ENCODE measurements at regions not wholly inside any gene's neighbourhood (a gene's known extent, or its start where the extent isn't known, plus 50 kb on each side); places are given as distances from the start of the nearest gene placed in this dataset.

GRCh38 chr20:3339571-3339970 is 67.9 kb downstream of the DNAAF9 start:
- TF ChIP-seq, protein P1, sequence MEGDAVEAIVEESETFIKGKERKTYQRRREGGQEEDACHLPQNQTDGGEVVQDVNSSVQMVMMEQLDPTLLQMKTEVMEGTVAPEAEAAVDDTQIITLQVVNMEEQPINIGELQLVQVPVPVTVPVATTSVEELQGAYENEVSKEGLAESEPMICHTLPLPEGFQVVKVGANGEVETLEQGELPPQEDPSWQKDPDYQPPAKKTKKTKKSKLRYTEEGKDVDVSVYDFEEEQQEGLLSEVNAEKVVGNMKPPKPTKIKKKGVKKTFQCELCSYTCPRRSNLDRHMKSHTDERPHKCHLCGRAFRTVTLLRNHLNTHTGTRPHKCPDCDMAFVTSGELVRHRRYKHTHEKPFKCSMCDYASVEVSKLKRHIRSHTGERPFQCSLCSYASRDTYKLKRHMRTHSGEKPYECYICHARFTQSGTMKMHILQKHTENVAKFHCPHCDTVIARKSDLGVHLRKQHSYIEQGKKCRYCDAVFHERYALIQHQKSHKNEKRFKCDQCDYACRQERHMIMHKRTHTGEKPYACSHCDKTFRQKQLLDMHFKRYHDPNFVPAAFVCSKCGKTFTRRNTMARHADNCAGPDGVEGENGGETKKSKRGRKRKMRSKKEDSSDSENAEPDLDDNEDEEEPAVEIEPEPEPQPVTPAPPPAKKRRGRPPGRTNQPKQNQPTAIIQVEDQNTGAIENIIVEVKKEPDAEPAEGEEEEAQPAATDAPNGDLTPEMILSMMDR (IDR thresholded peaks at IDR 0.05) = no peak
- ATAC-seq (ENCODE audit: low FRiP score) (no peak), DNase-seq (ENCODE audit: low spot score) (no peak)

DNA sequence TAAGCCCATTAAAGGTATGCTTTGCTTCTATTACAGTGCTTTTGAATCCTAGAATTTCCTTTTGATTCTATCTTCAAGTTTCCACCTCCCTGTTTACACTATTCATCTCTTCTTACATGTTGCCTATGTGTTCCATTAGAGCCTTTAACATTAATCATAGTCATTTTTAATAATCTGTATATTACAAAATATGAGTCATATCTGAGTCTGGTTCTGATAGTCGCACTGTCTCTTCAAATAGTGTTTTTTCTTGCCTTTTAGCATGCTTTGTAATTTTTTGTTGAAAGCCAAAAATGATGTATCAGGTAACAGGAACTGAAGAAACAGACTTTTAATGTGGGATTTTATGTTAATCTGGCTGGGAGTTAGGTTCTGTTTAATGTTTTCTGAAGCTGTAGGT is 68.4 kb downstream of the DNAAF9 start:
- DNase-seq (ENCODE audit: low spot score) (no peak), ATAC-seq (ENCODE audit: low FRiP score) (no peak)
- TF ChIP-seq, protein P1 (IDR thresholded peaks at IDR 0.05) = no peak

GRCh38 chr20:3334156-3334943 is 73.1 kb downstream of the DNAAF9 start:
- ATAC-seq (ENCODE audit: low FRiP score) = no peak
- DNase-seq (ENCODE audit: low spot score) = no peak
- TF ChIP-seq, protein P1 (IDR thresholded peaks at IDR 0.05) = no peak

DNA sequence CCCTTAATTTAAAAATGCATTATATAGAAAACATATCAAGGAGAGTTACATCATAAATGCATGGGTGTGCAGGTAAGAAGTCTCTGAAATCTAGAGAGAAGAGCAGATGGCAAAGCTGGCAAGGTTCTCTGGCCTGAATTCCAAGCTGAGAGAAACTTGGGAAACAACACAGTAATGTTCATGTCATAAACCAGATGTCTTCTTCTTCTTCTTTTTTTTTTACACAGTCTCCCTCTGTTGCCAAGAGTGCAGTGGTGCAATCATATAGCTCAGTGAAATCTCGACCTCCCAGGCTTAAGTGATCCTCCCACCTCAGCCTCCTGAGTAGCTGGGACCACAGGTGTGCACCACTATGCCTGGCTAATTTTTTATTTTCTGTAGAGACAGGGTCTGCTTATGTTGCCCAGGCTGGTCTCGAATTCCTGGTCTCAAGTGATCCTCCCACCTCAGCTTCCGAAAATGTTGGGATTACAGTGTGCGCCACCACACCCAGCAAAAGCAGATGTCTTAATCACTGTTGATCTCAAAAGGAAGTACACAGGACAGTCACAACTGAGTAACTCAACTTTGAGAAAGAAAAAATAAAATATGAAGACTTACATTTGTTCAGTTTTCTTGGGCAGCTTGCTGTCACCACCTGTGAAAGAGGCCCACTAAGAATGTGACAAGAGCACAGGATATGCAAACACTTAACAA is 77.3 kb downstream of the DNAAF9 start:
- no peak for DNase-seq (ENCODE audit: low spot score)
- TF ChIP-seq, protein P1 (IDR thresholded peaks at IDR 0.05) = no peak
- ATAC-seq (ENCODE audit: low FRiP score) = peak; percentile 25

DNA sequence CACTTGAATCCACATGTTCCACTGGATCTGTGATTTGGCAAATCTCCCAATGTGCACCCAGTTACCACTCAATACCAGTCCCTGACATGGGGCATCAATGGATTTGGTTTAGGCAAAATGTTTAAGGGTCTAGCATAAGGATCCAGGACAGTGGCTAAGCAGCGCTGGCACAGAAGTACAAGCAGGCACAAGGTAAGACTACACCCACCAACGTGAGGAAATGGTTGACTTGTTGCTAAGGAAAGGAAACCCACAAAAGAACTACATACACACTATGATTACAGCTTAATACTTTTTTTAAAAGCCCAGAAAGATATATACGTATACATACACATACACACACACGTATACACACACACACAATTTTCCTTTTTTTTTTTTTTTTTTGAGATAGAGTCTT is 79.0 kb downstream of the DNAAF9 start:
- DNase-seq (ENCODE audit: low spot score) = no peak
- TF ChIP-seq, protein P1 (IDR thresholded peaks at IDR 0.05) = no peak
- ATAC-seq (ENCODE audit: low FRiP score) = no peak

DNA sequence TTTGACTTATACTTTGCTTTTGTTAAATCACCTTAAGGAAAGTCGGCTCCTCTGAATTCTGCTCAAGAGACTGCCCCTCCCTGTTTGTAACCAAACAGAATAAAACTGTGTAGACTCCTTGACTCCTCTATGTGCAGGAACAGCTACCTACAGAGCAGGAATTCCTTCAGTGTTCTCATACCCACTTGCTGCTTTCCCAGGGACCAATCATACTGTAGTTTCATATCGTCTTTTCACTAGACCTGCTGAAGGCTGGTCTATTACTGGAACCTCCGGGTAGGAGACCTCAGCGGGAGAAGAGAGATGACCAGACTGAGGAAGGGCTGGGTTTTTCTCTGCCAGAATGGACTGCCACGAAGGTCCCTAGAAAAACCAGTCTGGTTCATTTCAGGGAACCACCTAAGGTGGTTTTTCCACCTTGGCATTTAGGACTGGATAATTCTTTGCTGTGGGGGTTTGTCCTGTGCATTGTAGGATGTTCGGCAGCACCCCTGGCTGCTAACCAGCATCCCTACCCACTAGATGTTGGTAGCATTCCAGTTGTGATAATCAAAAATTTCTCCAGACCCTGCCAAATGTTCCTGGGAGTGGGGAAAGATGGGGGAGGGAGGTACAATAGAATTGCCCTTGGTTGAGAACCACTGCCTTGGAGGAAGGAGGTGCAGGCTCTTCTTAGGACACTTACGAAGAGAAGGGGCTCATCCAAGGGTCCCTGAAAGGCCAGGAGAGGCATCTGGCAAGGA is 80.5 kb downstream of the DNAAF9 start:
- TF ChIP-seq, protein P1 (IDR thresholded peaks at IDR 0.05) = no peak
- no peak for ATAC-seq (ENCODE audit: low FRiP score)
- no peak for DNase-seq (ENCODE audit: low spot score)

Data from omental fat pad (tissue), 3 donors.